Thyroid gland (tissue), 4 donors: ENCODE measurements at regions not wholly inside any gene's neighbourhood (a gene's known extent, or its start where the extent isn't known, plus 50 kb on each side); places are given as distances from the start of the nearest gene placed in this dataset.

Experiments
- CTCF ChIP-seq, 6 experiments: fragments of 200-600 bp in 3 of 6; fragments of 450-650 bp in 3 of 6; sonication (generic) in 3 of 6; IDR thresholded peaks; one replicate each; pipeline ENCODE4 v1.5.1; 2016 to 2019; ENCODE audit warnings: antibody characterized with exemption in 6 of 6, mild to moderate bottlenecking in 2 of 6, inconsistent platforms in 1 of 6, moderate library complexity in 1 of 6
- POLR2A ChIP-seq, 2 donors: fragments of 450-650 bp; IDR thresholded peaks; one replicate each; pipeline ENCODE4 v1.6.1; 2017; ENCODE audit warnings: antibody characterized with exemption in 2 of 2, mild to moderate bottlenecking in 2 of 2, moderate library complexity in 1 of 2

- TF ChIP-seq CTCF (IDR thresholded peaks at IDR 0.05) (no peak), POLR2A (IDR thresholded peaks at IDR 0.05) (no peak)
Observed at GRCh38 chr2:39563572-39563971, 102.1 kb upstream of the TMEM178A start.
